ENCODE measurements at regions not wholly inside any gene's neighbourhood (a gene's known extent, or its start where the extent isn't known, plus 50 kb on each side); places are given as distances from the start of the nearest gene placed in this dataset.
"Not testable (repeated sequence)": the region's sequence is repeated elsewhere in the genome, so short reads cannot be mapped to it uniquely, and the experiment has no call there.

- no peak for DNase-seq (ENCODE audit: low read depth)
These were observed 307.2 kb downstream of the HIVEP2 start for GRCh38 chr6:142637624-142638351.

GRCh38 chr6:142642651-142643050, 302.3 kb downstream of the HIVEP2 start:
- no peak for DNase-seq (ENCODE audit: low read depth)

- no peak for DNase-seq (ENCODE audit: low read depth)
These were observed 300.1 kb downstream of the HIVEP2 start for GRCh38 chr6:142644866-142645265.

GRCh38 chr6:142645663-142646062, 299.3 kb downstream of the HIVEP2 start:
- no peak for DNase-seq (ENCODE audit: low read depth)

- DNase-seq (ENCODE audit: low read depth): no peak
These were observed 297.4 kb downstream of the HIVEP2 start for GRCh38 chr6:142647449-142648035.

GRCh38 chr6:142648036-142648451, 296.9 kb downstream of the HIVEP2 start:
- DNase-seq (ENCODE audit: low read depth): no peak

GRCh38 chr6:142648526-142648925, 296.4 kb downstream of the HIVEP2 start:
- DNase-seq (ENCODE audit: low read depth): no peak

- DNase-seq (ENCODE audit: low read depth): not testable (repeated sequence)
These were observed 295.3 kb downstream of the HIVEP2 start for GRCh38 chr6:142649438-142650234.

GRCh38 chr6:142651384-142651783, 293.6 kb downstream of the HIVEP2 start:
- no peak for DNase-seq (ENCODE audit: low read depth)

- no peak for DNase-seq (ENCODE audit: low read depth)
These were observed 291.1 kb downstream of the HIVEP2 start for GRCh38 chr6:142653710-142654420.

GRCh38 chr6:142659661-142660060, 285.3 kb downstream of the HIVEP2 start:
- DNase-seq (ENCODE audit: low read depth): no peak

GRCh38 chr6:142665393-142665792, 279.6 kb downstream of the HIVEP2 start:
- DNase-seq (ENCODE audit: low read depth): no peak

- DNase-seq (ENCODE audit: low read depth): no peak
These were observed 278.3 kb downstream of the HIVEP2 start for GRCh38 chr6:142666599-142667185.

- no peak for DNase-seq (ENCODE audit: low read depth)
These were observed 275.3 kb downstream of the HIVEP2 start for GRCh38 chr6:142669471-142670351.

- no peak for DNase-seq (ENCODE audit: low read depth)
These were observed 273.2 kb downstream of the HIVEP2 start for GRCh38 chr6:142671791-142672190.

- no peak for DNase-seq (ENCODE audit: low read depth)
These were observed 269.5 kb downstream of the HIVEP2 start for GRCh38 chr6:142675517-142675916.

- no peak for DNase-seq (ENCODE audit: low read depth)
These were observed 268.9 kb downstream of the HIVEP2 start for GRCh38 chr6:142676027-142676443.

GRCh38 chr6:142676647-142677192, 268.3 kb downstream of the HIVEP2 start:
- DNase-seq (ENCODE audit: low read depth): no peak

GRCh38 chr6:142679907-142680700, 264.9 kb downstream of the HIVEP2 start:
- DNase-seq (ENCODE audit: low read depth): no peak

- DNase-seq (ENCODE audit: low read depth): no peak
These were observed 263.9 kb downstream of the HIVEP2 start for GRCh38 chr6:142681099-142681498.
